HG03095 (cell line): ENCODE measurements at regions not wholly inside any gene's neighbourhood (a gene's known extent, or its start where the extent isn't known, plus 50 kb on each side); places are given as distances from the start of the nearest gene placed in this dataset.
"Not testable (repeated sequence)": the region's sequence is repeated elsewhere in the genome, so short reads cannot be mapped to it uniquely, and the experiment has no call there.

Source experiments
- ATAC-seq: cut with Tn5 transposase; IDR thresholded peaks from one replicate; pipeline ENCODE4 v1.9.1; 2021; ENCODE audit warnings: moderate library complexity; ENCODE audit not compliant: unreplicated experiment

DNA sequence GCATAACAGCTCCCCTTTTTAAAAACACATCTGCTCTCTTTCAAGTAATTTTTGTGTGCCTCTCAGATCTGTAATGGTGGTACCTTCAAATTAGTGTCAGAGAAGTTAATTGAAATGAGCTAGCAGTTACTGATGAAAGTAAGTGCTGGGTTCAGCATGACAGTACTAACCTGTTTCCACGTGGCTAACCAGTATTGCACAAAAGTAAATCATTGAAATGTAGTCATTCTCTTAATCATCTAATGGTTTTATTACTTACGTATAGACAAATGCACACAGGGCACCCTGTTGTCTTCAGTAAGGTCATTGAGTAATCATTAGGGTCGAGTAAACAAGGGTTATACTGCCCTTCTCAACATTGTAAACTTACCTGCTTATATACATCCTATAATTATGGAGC lies 157.8 kb upstream of the PRR16 start:
- no peak for ATAC-seq

DNA sequence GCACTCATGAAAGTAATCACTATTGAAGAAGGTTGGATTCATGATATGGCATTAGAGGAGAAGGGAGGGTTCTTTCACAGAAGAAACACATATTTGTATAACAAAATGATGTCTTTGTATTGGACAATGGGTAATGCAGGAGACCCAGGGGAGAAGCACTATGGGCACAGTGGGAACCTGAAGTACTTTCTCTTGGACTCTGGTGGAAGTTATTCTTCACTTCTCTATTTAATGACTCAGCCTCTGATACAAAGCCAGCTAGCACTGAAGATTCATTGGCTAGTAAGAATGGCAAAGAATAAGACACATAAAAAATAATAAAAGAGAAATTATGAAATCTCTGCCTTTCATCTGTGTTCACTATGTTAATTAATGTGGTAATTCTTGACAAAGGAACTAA lies 149.9 kb upstream of the PRR16 start:
- no peak for ATAC-seq

DNA sequence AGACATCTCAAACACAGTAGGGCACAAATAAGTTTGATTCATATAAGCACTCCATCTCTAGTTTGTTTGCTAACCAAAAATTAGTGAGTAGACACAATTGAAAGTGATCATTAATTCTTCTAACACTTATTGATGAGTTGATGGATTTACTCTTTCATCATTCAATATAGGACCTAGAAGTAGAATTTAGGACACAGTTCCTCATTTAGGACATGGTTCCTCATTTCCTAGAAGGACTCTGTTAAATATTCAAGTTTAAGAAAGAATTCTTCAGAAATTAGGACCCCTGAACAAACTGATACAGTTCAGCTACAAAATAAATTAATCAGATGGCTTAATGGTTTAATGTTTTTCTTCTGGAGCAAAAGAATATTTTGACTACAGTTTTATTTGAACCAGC lies 143.5 kb upstream of the PRR16 start:
- no peak for ATAC-seq

DNA sequence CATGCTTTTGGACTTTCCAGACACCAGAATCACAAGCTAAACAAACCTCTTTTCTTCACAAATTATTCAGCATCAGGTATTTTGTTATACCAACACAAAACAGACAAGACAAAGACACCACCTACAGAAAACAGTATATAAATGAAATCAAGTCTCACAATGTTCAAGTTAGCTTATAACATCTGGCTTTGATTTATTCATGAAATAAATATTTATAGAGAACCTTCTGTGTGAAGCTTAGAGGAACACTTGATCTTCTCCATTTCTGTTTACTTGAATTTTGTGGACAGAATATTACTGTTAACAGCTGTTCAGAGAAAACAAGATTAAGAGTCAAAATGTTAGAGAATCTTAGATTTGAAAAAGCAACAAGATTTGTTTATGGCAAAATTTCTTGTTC lies 137.4 kb upstream of the PRR16 start:
- ATAC-seq, result no peak

DNA sequence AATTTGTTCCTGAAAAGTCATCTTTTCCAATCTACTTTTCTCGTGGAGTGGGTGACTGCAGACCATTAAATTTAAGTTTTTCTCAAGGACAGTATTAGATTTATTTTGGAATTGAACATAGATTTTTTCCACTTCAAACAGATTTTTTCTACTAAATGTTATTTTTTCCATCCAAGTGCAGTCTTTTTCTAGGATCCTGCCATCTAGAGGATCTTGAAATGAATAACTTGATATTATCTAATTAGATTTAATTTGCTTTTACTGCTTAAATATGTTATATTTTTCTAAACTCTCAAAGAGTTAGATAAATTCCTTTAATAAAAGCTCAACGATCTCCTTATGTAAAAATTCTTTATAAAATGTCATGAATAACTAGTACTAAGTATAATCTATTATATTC lies 136.9 kb upstream of the PRR16 start:
- no peak for ATAC-seq

DNA sequence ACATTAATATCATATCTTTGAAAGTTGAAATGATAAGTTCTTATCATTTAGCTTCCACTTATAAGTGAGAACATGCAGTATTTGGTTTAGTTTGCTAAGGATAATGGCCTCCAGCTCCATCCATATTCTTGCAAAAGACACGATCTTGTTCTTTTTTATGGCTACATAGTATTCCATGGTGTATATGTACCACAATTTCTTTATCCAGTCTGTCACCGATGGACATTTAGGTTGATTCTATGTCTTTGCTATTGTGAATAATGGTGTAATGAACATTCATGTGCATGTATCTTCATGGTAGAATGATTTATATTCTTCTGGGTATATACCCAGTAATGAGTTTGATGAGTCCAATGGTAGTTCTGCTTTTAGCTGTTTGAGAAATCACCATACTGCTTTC lies 135.0 kb upstream of the PRR16 start:
- ATAC-seq, result no peak

DNA sequence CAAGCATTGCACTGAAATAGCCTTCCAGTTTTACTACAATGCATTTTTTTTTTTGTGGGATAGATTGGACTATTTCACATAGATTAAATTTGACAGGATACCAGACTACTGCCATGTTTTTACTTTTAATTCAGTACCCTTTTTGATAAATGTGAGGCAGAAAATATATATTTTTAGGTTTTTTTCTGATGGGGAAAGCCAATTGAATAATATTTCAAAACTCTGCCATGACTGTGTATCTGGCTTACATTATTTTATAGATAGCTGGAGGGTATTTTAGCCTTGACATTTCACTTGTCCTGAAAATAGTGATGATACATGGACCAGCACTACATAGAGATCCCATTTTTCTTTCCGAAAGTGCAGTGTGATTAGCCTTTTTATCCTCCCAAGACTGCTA lies 133.5 kb upstream of the PRR16 start:
- no peak for ATAC-seq

DNA sequence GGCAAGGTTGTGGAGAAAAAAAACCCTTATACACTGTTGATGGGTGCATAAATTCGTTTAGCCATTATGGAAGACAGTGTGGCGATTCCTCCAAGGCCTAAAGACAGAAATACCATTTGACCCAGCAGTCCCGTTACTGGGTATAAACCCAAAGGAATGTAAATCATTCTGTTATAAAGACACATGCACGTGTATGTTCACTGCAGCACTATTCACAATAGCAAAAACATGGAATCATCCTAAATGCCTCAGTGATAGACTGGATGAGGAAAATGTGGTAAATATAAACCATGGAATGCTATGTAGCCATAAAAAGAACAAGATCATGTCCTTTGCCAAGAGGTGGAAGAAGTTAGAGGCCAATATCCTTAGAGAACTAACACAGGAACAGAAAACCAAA lies 119.9 kb upstream of the PRR16 start:
- no peak for ATAC-seq

DNA sequence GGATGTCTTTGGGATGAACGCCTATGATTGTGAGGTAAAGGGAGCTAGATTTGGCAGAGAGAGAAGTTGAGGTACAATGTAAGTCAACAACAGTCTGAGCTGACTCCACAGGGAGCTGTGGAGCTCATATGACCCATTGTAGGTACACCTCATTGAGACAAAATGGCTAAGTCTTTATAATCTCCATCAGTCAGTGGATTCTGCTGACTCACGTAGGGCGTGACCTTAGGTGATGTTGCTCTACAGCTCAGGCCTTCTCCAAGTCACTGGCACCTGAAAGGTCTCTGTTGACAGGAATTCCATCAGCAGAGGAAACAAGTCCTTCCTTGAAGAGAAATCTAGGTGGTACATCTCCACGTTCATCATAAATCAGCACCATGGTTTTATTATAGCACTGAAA lies 118.2 kb upstream of the PRR16 start:
- ATAC-seq, result no peak

DNA sequence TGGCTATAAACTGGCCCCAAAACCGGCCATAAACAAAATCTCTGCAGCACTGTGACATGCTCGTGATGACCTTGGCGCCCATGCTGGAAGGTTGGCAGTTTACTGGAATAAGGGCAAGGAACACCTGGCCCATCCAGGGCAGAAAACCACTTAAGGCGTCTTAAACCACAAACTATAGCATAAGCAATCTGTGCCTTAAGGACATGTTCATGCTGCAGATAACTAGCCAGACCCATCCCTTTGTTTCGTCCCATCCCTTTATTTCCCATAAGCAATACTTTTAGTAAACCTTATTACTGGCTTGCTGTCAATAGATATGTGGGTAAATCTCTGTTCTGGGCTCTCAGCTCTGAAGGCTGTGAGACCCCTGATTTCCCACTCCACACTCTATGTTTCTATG lies 113.0 kb upstream of the PRR16 start:
- ATAC-seq, result not testable (repeated sequence)

DNA sequence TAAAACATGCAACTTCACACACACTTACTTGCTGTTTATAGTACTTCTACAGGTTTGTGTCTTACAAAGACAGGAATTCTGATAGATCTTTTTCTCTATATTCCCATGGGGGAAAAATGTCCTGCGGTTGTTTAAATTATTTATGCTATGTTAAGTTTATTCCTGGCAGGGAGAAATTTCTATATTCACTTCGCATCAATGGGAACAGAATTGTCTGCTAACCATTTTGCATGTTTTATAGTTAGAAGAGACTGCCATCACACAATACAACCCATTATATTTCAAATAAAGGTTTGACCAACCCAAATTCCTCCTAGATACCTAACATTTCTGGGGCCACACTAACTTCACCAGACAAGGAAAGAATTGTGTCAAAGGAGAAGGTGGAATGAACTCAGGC lies 110.0 kb upstream of the PRR16 start:
- no peak for ATAC-seq

DNA sequence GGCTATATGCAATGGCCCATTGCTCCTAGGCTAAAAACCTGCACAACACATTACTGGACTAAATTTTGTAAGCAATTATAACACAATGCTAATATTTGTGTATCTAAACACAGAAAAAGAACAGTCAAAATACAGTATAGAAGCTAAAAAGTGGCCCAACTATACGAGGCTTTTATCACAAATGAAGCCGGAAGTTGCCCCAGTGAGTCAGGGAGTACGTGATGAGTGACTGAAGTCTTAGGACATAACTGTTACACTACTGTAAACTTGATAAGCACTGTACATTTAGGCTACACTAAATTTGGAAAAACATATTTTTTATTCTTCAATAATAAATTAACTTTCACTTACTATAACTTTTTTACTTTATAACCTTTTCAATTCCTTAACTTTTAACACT lies 105.2 kb upstream of the PRR16 start:
- no peak for ATAC-seq

DNA sequence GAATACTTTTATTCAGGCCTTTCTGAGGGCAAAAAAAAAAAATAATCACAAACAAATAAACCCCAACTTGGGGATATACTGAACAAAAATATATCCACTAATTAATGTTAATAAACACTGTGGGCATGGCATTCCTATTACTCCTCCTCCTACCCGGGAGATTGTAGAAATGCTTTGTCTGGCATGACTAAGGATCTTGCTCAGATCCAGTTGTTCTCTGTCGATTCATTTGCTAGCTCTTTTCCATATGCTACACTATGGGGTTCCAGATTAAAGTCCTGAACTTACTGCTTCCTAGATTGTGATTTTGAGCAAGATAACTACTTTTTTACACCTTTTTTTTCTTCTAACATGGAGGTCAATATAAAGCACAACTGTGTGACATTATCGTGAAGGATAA lies 102.2 kb upstream of the PRR16 start:
- no peak for ATAC-seq

DNA sequence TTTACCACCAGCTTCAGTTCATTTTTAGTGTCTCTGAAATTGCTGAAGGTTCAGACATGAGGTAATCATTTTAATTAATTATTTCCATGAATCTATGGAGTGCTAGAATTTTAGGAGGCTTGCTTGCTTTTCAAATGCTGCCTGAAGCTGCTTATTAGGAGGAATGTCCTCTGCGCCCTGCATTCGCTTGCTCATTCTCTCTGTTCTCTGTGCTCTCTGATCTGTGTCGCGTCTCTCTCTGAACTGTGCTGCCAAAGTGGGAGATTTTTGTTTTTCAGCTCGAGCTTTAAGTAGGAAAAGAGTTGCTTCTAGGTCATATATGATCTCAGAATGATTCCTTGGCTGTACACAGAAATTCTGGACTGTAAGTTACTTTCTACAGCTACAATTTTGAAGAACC lies 101.7 kb upstream of the PRR16 start:
- ATAC-seq, result no peak

DNA sequence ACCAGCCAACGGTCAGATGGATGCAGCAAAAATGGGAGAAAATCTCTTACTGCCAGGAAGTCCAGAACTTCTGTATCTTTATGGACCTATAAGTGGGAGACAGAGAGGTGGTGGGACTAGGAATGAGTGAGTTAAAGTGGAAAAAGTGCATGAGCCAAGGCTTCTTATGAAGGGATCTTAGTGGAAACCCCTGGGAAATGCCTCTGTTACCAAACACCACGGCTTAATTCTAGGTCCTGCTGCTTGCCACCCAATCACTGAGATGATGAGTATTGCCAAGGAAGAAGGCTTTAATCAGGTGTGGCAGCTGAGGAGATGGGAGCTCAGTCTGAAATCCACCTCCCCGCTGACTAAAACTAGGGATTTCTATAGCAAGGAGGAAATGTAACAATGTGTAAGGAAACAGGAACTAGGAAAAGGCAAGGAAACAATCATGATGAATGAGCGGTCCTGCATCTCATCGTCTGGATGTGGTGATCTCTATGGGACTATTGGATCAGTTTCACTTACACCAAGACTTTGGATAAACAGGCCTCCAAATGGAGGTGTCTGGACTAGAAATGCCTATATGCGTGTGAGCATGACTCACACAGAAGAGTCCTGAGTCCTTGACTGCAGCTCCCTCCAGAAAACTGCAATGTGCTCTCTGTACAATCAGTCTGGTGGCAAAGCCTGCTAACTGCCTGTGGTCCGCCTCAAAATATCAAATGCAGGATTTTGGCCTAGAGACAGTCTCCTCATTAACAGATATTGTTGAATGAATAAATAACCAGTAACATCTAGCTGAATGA lies 98.2 kb upstream of the PRR16 start:
- no peak for ATAC-seq

DNA sequence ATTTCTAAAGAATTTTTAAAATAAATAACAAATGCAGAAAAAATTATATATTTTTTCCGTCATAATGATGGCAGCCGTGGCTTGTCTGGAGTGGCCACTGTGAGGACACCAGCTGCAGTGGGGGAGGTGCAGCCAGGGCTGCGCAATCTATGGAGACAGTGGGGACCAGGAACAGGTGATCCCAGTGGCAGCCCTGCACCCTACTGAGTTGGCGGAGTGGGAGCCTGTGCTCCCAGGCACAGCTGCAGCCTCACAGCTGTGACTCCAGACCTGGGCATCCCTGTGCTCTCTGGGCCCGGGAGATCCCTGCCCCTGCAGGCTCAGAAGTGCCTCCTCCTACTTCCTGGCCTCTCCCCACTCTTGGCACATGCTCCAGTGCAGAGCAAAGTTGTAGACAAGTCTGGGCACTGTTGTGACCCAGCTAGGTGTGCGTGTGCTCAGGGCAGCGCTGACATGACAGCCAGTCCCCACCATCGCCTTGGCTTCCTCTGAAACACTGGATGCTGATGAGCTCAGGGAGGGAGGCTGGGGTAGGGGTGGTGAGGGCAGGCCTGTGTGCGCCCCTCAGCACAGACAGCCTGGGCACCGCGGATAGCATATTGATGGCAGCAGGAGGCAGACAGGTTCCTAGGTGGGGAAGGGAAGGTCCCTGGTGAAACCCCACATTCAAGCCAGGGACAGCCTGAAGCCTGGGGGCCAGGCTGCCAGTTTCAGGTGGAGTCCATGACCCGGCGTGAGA lies 96.0 kb upstream of the PRR16 start:
- no peak for ATAC-seq

DNA sequence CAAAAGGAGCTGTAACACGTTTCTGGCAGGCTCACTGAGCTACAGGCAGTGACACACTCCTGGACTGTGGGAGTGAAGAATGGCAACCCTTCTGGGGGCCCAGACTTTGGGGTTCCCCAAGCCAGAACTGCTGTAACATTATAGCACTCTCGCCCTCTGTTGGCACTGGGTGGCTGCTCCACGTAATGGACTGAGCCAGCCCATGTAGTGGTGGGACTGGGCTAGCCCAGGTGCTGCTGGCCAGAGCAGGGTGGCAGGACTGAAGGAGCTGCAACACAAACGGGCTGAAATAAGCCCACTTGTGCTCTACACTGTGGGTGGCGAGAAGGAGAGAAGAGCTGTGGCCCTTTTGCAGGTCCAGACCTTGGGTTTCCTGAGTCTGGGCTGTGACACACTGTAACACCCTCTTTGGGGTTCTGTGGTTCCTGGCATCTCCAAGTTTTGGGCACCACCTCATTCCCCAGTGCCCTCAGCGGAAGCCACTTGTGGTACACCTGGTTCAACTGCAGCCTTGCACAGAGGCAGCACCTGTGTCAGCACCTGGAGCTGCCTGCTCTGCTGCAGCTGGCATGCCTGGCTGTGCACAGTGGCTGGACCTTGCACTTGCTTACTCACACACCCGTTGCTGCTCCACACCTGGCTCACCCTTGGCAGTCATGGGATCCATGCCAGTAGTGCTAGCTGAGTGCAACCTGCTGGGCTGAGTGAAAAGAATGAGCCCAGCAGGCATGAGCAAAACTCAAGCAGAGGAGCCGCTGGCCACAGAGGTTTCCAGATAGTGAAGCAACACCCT lies 95.0 kb upstream of the PRR16 start:
- ATAC-seq, result no peak

DNA sequence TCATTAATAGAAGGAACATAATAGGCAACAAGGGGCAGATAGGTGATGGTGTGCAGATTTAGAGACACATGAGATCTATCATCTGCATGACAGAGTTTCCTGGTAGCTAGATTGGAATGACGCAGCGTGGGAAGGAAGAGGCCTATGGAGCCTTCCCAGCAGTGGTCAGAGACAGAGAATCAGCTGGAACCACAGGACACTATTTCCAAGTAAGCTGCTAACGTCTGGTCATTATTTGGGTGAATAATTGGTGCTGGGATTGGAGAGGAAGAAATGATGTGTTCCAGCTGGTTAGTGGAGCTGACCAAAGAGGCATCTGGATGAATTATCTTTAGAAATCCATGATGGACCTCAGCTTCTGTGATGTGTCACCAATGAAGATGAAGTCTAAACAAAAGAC lies 91.2 kb upstream of the PRR16 start:
- ATAC-seq, result no peak

DNA sequence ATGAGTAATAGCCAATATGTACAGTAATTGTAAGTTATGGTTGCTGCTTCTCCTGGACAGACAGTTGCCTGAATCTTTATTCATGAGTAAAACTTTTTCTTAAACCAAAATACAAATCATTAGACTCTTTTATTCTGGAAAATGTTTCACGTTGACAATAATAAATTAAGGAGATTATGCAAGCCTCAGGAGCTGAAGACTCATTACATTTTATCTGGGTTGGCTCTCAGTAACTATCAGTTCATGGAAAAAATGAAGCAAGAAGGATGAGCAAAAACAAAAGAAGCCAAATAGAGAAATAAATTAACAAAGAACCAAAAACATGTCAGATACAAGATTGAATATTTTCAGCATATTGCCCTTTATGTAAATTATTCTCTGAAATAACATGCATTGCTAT lies 88.9 kb upstream of the PRR16 start:
- no peak for ATAC-seq

DNA sequence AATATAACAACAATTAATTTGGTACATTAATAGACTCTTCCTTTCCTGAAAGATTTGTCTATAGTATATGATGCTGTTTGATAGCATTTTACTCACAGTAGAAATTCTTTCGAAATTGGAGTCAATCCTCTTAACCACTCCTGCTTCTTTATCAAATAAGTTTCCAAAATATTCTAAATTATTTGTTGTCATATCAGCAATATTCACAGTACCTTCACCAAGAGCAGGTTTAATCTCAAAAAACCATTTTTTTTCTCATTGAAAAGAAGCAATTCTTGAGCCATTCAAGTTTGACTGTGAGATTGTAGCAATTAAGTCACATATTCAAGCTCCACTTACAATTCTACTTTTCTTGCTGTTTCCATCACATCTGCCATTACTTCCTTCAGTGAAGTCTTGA lies 83.5 kb upstream of the PRR16 start:
- no peak for ATAC-seq

DNA sequence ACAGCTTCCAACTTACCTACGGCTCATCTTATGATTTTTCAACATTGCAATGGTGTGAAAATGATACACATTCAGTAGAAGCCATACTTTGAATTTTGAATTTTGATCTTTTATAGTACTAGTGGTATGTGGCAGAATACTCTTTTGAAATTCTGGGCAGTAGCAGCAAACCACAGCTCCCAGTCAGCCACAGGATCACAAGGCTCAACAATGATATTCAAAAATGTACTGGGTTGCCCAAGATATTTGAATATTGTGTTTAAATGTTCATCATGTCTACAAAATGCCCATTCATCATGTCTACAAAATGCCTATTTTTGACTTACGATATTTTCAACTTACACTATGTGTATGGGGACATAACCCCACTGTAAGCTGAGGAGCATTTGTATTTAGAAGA lies 81.3 kb upstream of the PRR16 start:
- no peak for ATAC-seq

DNA sequence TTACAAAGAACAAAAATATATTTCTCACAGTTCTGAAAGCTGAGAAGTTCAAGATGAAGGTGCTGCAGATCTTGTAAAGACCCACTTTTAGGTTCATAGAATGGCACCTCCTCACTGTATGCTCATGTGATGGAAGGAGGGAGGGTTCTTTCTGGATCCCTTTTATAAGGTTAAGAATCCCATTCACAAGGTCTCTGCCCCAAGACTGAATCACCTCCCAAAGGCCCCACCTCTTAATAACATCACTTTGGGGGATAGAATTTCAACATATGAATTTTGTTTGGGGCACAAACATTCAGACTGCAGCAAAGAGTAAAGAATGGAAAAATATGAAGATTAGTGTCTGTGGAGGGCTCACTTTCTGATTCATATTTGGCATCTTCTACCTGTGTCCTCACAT lies 77.1 kb upstream of the PRR16 start:
- ATAC-seq, result no peak
